HCT116 (cell line): ENCODE measurements at regions not wholly inside any gene's neighbourhood (a gene's known extent, or its start where the extent isn't known, plus 50 kb on each side); places are given as distances from the start of the nearest gene placed in this dataset.
"Not testable (repeated sequence)": the region's sequence is repeated elsewhere in the genome, so short reads cannot be mapped to it uniquely, and the experiment has no call there.

Experiments
- ATAC-seq: fragments of 200-7000 bp; cut with Tn5 transposase; 2 replicates; pipeline ENCODE4 v1.9.1; 2020; ENCODE audit warnings: mild to moderate bottlenecking, moderate library complexity
- BruUV-seq: library from RNA; stranded (reverse); fragments of 400-500 nt; replicated peaks from 2 replicates; lab custom pipeline; 2021; lab: Mats Ljungman, UMichigan
- CTCF ChIA-PET: fragments of 300-600 bp; sonication (Branson Sonifier 250); formaldehyde crosslinking; loops from one replicate; lab custom pipeline; 2021; ENCODE audit warnings: antibody characterized with exemption; lab: Charles Lee
- POLR2A ChIA-PET: fragments of 300-600, 350-600 bp; sonication (Branson Sonifier 250); formaldehyde crosslinking; loops from one replicate; lab custom pipeline; 2021; ENCODE audit warnings: antibody characterized with exemption; lab: Charles Lee
- RAD21 ChIA-PET, 2 experiments: fragments of 300-600 bp; sonication (Branson Sonifier 250); formaldehyde crosslinking; loops; one replicate each; lab custom pipeline; 2023; ENCODE audit warnings: low total read pairs in 2 of 2; ENCODE audit not compliant: uncharacterized antibody in 2 of 2, unreplicated experiment in 2 of 2, low non-redundant PET in 1 of 2; lab: Charles Lee
- DNase-seq: peaks from one replicate; pipeline ENCODE4 v3.0.0-alpha.2; 2010; ENCODE audit warnings: low read depth, low spot score
- H2AFZ ChIP-seq: fragments of 200-600 bp; shearing (Covaris generic), sonication (generic); 2 replicates; pipeline ENCODE4 v1.6.1; 2017; ENCODE audit warnings: low read depth, mixed run types, mixed read lengths, antibody characterized with exemption, low read length; ENCODE audit not compliant: poor library complexity, severe bottlenecking
- H3K27ac ChIP-seq: 2 replicates; pipeline ENCODE4 v1.5.1; 2012; ENCODE audit warnings: low read depth, low read length
- H3K27me3 ChIP-seq: fragments of 200-600 bp; sonication (generic); 2 replicates; pipeline ENCODE4 v1.6.1; 2016; ENCODE audit warnings: mixed run types, low read length, mixed read lengths; ENCODE audit not compliant: insufficient read depth
- H3K36me3 ChIP-seq, 2 experiments: fragments of 200-500 bp in 1 of 2; fragments of 200-600 bp in 1 of 2; sonication (Bioruptor generic) in 1 of 2; sonication (generic) in 1 of 2; 2 replicates each; pipeline versions ENCODE4 v1.5.1 to v1.6.1; 2014 to 2016; ENCODE audit warnings: low read length in 2 of 2, inconsistent platforms in 1 of 2, mixed read lengths in 1 of 2, mixed run types in 1 of 2; ENCODE audit not compliant: insufficient read depth in 2 of 2, control insufficient read depth in 1 of 2
- H3K4me1 ChIP-seq, 2 experiments: fragments of 200-600 bp in 1 of 2; sonication (generic) in 1 of 2; 2 replicates each; pipeline versions ENCODE4 v1.5.1 to v1.6.1; 2012 to 2017; ENCODE audit warnings: low read length in 2 of 2, inconsistent platforms in 1 of 2, mild to moderate bottlenecking in 1 of 2, mixed read lengths in 1 of 2, mixed run types in 1 of 2, moderate library complexity in 1 of 2; ENCODE audit not compliant: insufficient read depth in 2 of 2, control insufficient read depth in 1 of 2
- H3K4me2 ChIP-seq: fragments of 200-600 bp; sonication (generic); 2 replicates; pipeline ENCODE4 v1.6.1; 2017; ENCODE audit warnings: mixed run types, low read length, mixed read lengths
- H3K4me3 ChIP-seq, 2 experiments: fragments of 200-600 bp in 1 of 2; sonication (generic) in 1 of 2; replicated peaks in 1 of 2; 2 replicates each; pipeline ENCODE4 v1.5.1; 2011 to 2016; ENCODE audit warnings: low read length in 2 of 2, control low read depth in 1 of 2, low read depth in 1 of 2, mild to moderate bottlenecking in 1 of 2, mixed read lengths in 1 of 2, mixed run types in 1 of 2
- H3K79me2 ChIP-seq: fragments of 200-600 bp; sonication (generic); 2 replicates; pipeline ENCODE4 v1.6.1; 2017; ENCODE audit warnings: mild to moderate bottlenecking, mixed run types, low read length, moderate library complexity, mixed read lengths; ENCODE audit not compliant: insufficient read depth
- H3K9ac ChIP-seq: fragments of 200-600 bp; sonication (generic); 2 replicates; pipeline ENCODE4 v1.6.1; 2016; ENCODE audit warnings: low read length, mixed read lengths
- H3K9me2 ChIP-seq: fragments of 200-600 bp; sonication (generic), shearing (Covaris generic); 2 replicates; pipeline ENCODE4 v1.6.1; 2017; ENCODE audit warnings: mixed run types, mild to moderate bottlenecking, moderate library complexity; ENCODE audit not compliant: insufficient read depth
- H3K9me3 ChIP-seq, 2 experiments: fragments of 200-500 bp in 1 of 2; fragments of 200-600 bp in 1 of 2; sonication (Bioruptor generic) in 1 of 2; sonication (generic) in 1 of 2; 2 replicates each; pipeline ENCODE4 v1.6.1; 2014 to 2017; ENCODE audit warnings: low read length in 2 of 2, mixed read lengths in 2 of 2, inconsistent platforms in 1 of 2, low read depth in 1 of 2, mild to moderate bottlenecking in 1 of 2, mixed run types in 1 of 2, moderate library complexity in 1 of 2; ENCODE audit not compliant: control insufficient read depth in 1 of 2, insufficient read depth in 1 of 2
- H4K20me1 ChIP-seq: fragments of 200-600 bp; sonication (generic), shearing (Covaris generic); 2 replicates; pipeline ENCODE4 v1.6.1; 2017; ENCODE audit warnings: mixed run types, mild to moderate bottlenecking, moderate library complexity; ENCODE audit not compliant: insufficient read depth
- ATF3 ChIP-seq: IDR thresholded peaks from 2 replicates; pipeline ENCODE4 v1.6.1; 2012
- CBX3 ChIP-seq: IDR thresholded peaks from 2 replicates; pipeline ENCODE4 v1.6.1; 2012; ENCODE audit warnings: low read depth
- ELF1 ChIP-seq: IDR thresholded peaks from 2 replicates; pipeline ENCODE4 v1.6.1; 2012; ENCODE audit warnings: low read depth, borderline replicate concordance
- EZH2 ChIP-seq: fragments of 200-600 bp; sonication (generic); IDR thresholded peaks from 2 replicates; pipeline ENCODE4 v1.6.1; 2017; ENCODE audit warnings: antibody characterized with exemption, mixed run types
- EZH2phosphoT487 ChIP-seq: fragments of 200-600 bp; IDR thresholded peaks from 2 replicates; pipeline ENCODE4 v1.6.1; 2018; ENCODE audit warnings: antibody characterized with exemption, borderline replicate concordance
- FOSL1 ChIP-seq: IDR thresholded peaks from 2 replicates; pipeline ENCODE4 v1.6.1; 2012; ENCODE audit warnings: low read depth
- JUND ChIP-seq: IDR thresholded peaks from 2 replicates; pipeline ENCODE4 v1.6.1; 2012
- POLR2A ChIP-seq: IDR thresholded peaks from 2 replicates; pipeline ENCODE4 v1.7.0; 2011; ENCODE audit warnings: borderline replicate concordance; ENCODE audit not compliant: insufficient read depth, insufficient read length; ENCODE audit errors: extremely low read depth
- POLR2AphosphoS5 ChIP-seq: IDR thresholded peaks from 2 replicates; pipeline ENCODE4 v1.6.1; 2011; ENCODE audit warnings: mild to moderate bottlenecking, low read depth, low read length, moderate library complexity
- RAD21 ChIP-seq: IDR thresholded peaks from 2 replicates; pipeline ENCODE4 v1.6.1; 2012; ENCODE audit warnings: low read depth, mild to moderate bottlenecking
- SRF ChIP-seq: IDR thresholded peaks from 2 replicates; pipeline ENCODE4 v1.6.1; 2012; ENCODE audit warnings: low read depth
- YY1 ChIP-seq: IDR thresholded peaks from 2 replicates; pipeline ENCODE4 v1.6.1; 2011; ENCODE audit warnings: low read length, low read depth, moderate library complexity, mild to moderate bottlenecking; ENCODE audit not compliant: insufficient replicate concordance; ENCODE audit errors: extremely low read depth
- ZBTB33 ChIP-seq: IDR thresholded peaks from 2 replicates; pipeline ENCODE4 v1.6.1; 2011; ENCODE audit warnings: mild to moderate bottlenecking, low read length, moderate library complexity; ENCODE audit not compliant: insufficient replicate concordance; ENCODE audit errors: extremely low read depth
- ZFX ChIP-seq: fragments of 450-650 bp; IDR thresholded peaks from 2 replicates; pipeline ENCODE4 v1.6.1; 2017
- ZNF274 ChIP-seq: fragments of 200-500 bp; sonication (Bioruptor generic); IDR thresholded peaks from 2 replicates; pipeline ENCODE4 v1.6.1; 2014; ENCODE audit warnings: mild to moderate bottlenecking, low read depth, low read length, inconsistent platforms
- intact Hi-C: fragments of 100-400 bp; cut with micrococcal nuclease; formaldehyde crosslinking; loops from 2 replicates; pipeline ENCODE4 v1.10.0; 2022

GRCh38 chr15:56792211-56792610 is 58.9 kb upstream of the ZNF280D start:
- BruUV-seq: no TSS peak
- Histone ChIP-seq H3K27me3 (no peaks in the 10 kb centered on the region), H3K4me2 (no peak overlapping the region), H3K4me3 (no peak overlapping the region), H3K9me3 (no peaks in the 10 kb centered on the region), H3K4me1 (no peaks in the 10 kb centered on the region), H4K20me1 (no peaks in the 10 kb centered on the region), H3K79me2 (no peaks in the 10 kb centered on the region), H3K27ac (no peak overlapping the region), H3K36me3 (no peaks in the 10 kb centered on the region), H3K9me2 (no peaks in the 10 kb centered on the region), H3K9ac (no peak overlapping the region), H2AFZ (no peak overlapping the region)
- POLR2A ChIA-PET: no interaction called here
- DNase-seq (no peak), ATAC-seq (no peak)
- RAD21 ChIA-PET: no interaction called here
- TF ChIP-seq ZNF274 (no peak), ZFX (no peak), ELF1 (no peak), CBX3 (no peak), ZBTB33 (no peak), POLR2AphosphoS5 (no peak), EZH2phosphoT487 (no peak), FOSL1 (no peak), SRF (no peak), YY1 (no peak), JUND (no peak), EZH2 (no peak), RAD21 (no peak), ATF3 (no peak), POLR2A (no peak)
- CTCF ChIA-PET: no interaction called here
- intact Hi-C loops: no loop called here

- H3K4me2 ChIP-seq, BruUV-seq, H2AFZ ChIP-seq, H3K27me3 ChIP-seq, H3K9ac ChIP-seq, H3K9me3 ChIP-seq, H3K79me2 ChIP-seq, ATAC-seq, intact Hi-C loops, H3K27ac ChIP-seq, POLR2A ChIA-PET, H3K36me3 ChIP-seq, H3K9me2 ChIP-seq, H4K20me1 ChIP-seq, DNase-seq, H3K4me1 ChIP-seq, CTCF ChIA-PET, RAD21 ChIA-PET, H3K4me3 ChIP-seq: not testable (repeated sequence)
Observed at GRCh38 chr15:56791521-56791920, 58.2 kb upstream of the ZNF280D start.
